ENCODE measurements at regions not wholly inside any gene's neighbourhood (a gene's known extent, or its start where the extent isn't known, plus 50 kb on each side); places are given as distances from the start of the nearest gene placed in this dataset.

DNA sequence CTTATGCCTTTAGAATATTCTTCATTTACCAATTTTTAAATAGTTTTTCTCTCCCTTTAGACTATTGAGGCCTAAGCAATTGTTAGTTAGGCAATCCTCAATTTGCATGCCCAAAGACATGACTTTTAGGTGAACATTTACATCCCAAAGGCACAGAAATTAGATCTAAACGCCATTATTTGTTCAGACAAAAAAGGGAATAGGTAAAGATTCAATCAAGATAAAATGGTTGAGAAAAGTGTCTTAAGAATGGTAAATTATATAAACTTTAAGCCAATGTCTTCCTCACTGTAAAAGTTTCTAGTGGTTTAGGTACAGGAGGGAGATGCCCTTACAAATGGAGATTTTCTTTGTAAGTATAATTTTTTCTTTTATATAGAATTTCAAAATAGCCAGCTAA lies 50.2 kb upstream of the MME start:
- ATAC-seq (ENCODE audit: poor library complexity) (no peak), DNase-seq (no peak)
- intact Hi-C loops (cut with DNase I), result no loop called here

DNA sequence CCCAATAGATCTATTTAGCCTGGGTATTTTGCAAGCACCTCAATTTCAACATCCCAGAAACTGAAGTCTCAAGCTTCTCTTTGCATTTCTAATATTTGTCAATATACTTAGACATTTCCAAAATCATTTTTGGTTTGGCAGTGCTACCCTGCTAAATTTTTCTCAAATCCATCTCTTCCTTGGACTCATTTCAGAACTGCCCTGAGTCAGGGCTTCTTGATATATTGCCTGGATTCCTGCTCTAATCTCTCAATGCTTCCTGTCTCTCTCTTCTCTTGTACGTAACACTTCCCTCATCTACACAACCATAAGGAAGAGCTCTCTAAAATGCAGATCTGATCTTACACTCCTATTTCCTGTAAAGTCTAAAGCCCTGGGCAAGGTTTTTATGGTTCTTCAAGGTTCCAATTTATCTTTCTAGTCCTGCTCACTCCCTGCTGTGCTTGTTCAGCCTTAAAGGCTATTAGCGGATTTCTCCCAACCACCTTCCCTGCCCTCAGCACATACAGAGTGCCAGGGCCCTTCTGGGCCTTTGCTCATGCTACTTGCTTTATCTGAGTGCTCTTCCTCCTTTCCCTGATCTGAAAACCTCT lies 53.0 kb upstream of the MME start:
- peak; percentile 48 for ATAC-seq (ENCODE audit: poor library complexity)
- intact Hi-C loops (cut with DNase I), result no loop called here

DNA sequence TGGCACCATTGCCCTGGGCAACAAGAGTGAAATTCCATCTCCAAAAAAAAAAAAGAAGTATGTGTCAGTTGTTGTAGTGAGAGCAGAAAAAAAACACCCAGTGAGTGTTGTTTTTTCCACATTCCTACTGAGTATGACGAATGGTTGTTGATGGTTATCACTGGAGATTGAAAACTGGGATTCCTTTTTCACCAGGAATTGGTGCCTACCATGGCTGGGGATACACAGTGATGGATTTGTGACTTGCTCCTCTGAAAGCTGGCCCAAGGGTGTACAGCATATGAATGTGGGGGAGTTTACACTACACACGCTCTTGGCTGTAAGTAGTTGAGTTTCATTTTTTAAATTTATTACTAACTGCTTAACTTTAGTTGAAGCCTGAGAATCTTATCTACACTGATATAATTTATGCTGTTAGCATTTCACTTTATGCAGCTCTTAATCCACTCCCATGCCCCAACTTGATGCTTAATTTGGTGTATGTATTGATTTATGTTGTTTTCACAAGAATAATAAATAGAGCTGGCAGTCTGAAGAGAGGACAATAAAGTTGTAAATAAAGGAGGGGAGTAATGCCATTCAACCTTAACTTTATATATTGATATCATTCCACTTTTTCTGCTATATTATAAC lies 56.0 kb upstream of the MME start:
- DNase-seq (no peak), ATAC-seq (ENCODE audit: poor library complexity) (no peak)
- intact Hi-C loops (cut with DNase I), result no loop called here

More for the DNA sequence above, 53.0 kb upstream of the MME start:
- DNase-seq, result no peak

DNA sequence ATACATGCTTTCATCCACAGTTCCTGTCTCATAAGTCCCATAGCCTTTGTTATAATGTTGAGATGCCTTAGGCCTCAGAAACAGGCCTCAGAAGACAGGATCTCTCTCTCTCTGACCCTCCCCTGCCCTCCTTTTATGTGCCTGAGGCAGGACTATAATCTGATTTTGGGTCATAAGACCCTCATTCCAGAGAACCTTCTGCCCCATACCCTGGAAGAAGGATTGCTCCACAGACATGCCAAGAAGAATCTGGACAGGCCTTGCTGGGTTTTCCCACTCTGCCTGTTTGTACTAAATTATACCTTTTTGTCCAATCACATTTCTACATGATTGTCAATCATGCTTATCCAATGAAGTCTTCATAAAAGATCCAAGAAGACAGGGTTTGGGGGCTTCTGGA lies 57.2 kb upstream of the MME start:
- DNase-seq (no peak), ATAC-seq (ENCODE audit: poor library complexity) (no peak)
- intact Hi-C loops (cut with DNase I), result no loop called here

DNA sequence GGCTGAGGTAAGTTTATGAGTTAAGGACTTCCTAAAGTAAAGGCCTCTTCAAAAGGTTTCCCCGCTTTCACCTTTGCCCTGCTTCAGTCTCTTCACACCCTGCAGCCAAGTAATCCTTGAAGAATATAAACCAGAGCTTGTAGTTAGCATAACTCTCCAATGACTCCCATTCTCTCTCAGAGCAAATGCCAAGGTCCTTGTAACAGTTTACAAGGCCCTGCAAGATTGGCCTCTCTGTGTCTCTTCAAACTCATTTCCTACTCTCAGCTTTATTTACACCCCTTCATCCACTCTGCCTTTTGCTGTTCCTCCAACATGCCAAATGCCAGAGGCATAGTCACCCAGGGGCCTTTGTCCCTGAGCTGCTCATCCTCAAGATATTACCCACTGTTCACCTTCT lies 60.5 kb upstream of the MME start:
- DNase-seq (no peak), ATAC-seq (ENCODE audit: poor library complexity) (no peak)
- intact Hi-C loops (cut with DNase I), result no loop called here

DNA sequence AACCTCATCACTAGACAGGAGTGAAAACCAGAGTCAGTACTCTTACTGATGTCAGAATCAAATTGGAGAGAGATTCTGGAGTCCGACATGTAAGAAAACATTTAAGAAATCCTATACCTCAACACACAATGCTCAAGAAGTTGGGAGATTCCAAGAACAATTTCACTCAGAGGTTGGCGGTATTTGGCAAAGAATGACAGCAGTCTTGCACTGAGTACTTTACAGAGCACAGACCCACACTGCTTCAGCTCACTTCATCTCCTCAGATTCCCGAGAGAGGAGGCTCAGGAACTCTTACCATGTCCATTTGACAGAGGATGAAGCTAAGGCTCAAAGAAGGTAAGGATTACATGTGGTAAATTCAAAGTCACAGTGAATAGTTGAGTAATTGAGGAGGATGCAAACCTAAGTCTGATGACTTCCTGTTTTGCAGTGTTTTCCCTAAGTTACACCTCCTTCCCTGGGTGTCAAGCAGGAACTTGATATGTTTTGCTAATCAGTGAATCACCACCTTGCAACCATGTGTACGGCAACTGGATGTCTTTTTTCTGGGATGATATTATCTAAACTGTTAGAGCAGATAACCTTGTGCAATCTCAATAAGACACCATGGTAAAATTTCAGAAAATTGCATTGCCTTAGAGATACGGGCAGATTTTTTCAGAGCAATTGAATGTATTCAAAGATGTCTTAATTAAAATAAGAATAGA lies 61.3 kb upstream of the MME start:
- intact Hi-C loops (cut with DNase I), result no loop called here
- ATAC-seq (ENCODE audit: poor library complexity), result no peak
- no peak for DNase-seq

DNA sequence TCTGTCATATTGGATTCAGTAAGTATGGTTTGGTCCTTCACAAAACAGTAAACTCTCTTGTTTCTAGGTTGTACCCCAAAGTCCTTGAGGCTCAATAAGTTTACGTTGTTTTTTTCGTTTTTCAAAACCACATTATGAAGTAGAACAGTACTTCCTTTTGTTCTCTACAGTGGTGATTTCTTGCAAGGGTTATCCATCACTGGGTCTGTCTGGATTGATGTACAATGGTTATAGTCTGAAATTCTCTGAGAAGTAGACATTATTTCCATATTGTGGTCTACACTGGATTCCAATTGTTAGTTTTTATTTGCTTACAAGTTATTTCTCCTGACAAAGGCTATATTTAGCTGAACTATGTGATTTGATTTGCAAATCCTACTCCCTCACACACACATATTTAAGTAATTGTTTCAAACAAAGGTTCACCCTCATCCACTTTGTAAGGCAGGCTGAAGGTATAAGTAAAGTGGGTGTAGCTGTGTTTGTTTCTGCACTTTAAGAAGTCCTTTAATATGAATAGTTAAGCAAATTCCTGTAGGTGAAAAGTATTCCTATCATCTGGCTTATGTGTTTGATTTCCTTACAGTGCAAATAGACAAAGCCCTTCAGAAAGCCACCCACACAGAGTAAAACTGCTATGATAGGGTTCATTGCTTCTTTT lies 64.2 kb upstream of the MME start:
- intact Hi-C loops (cut with DNase I), result no loop called here
- no peak for ATAC-seq (ENCODE audit: poor library complexity)
- no peak for DNase-seq

DNA sequence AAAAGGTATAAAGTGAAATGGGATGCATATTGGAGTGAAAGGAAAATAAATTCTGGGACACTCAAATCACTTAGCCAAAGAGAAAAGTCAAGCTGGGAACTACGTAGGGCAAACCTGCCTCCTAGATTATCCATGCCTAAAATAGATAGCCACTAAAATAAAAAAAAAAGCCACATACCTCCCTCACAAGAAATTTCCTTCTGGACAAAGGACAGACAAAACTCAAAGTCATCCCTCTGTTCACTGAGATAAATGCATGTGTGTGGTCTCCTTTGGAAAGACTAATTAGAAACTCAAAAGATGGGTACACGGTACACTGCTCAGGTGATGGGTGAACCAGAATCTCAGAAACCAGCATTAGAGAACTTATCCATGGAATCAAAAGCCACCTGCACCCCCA lies 65.2 kb upstream of the MME start:
- DNase-seq (no peak), ATAC-seq (ENCODE audit: poor library complexity) (no peak)
- intact Hi-C loops (cut with DNase I), result no loop called here

DNA sequence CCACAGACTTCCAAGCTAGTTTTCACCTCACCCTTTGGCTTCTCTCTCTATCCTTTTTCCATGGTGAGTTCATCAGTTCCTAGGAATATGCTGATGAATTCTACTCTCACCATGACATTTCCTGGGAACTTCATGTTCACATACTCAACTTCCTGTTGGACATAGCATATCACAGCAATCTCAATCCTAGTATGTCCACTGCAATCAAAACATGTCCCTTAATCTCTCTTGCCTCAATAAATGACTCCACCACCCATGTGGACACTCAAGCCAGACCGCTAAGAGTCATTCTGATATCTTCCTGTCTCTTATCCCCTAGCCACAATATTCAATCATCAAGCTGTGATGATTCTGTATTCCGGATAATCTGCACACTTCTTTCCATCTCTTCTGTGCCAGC lies 66.7 kb upstream of the MME start:
- intact Hi-C loops (cut with DNase I), result no loop called here
- ATAC-seq (ENCODE audit: poor library complexity), result no peak
- DNase-seq, result no peak

DNA sequence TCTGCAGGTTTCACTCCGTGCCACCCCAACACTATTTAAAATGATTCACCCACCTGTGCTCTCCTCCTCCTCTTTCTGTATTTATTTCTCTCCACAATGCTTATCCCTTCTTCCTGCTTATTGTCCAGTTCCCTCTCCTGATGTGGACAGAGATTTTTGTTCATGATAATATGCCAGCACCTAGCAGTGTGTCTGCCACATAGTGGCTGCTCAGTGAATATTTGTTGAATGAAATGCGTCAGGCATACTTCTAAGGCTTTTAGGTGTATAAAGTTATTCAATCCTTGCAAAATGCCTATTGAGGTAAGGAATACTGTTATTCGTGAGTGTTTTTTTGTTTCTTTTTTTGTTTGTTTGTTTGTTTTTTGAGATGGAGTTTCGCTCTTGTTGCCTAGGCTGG lies 67.5 kb upstream of the MME start:
- DNase-seq (no peak), ATAC-seq (ENCODE audit: poor library complexity) (no peak)
- intact Hi-C loops (cut with DNase I), result no loop called here

DNA sequence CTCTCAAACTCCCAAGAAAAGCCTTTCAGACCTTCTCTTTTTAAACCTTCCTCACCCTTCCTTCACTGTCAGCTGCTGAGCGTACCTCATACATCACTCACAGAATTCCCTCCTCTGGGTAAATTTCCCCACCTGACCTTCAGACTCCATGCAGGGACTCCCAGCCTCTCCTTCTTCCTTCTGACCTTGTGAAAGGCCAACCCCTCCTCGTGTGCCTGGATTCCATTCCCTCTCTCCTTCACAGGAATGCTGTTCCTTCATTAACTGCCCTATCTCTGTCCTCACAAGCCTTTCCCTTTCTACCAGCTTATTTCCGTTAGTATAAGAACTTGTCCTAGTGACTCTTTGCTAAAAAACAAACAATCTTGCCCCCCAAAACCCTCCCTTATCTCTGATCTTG lies 69.7 kb upstream of the MME start:
- no peak for DNase-seq

DNA sequence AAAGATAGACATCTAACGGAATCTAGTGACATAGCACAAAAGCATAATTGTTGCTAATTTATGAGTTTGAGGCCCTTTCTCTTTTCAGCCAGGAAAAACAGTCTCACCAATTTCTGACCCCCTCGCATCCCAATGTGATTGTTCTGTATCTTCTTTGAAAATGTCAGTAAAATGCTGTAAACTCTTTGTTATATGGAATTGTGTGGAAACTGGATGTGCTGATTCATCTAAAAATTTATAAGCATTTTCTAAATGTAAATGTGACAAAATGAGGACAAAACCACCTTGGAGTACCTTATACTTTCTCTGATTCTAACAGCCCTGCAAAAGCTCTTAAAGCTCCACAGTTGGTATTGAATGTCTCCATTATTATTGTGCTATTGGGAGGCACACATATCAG lies 70.9 kb upstream of the MME start:
- DNase-seq (no peak), ATAC-seq (ENCODE audit: poor library complexity) (no peak)
- intact Hi-C loops (cut with DNase I), result no loop called here

More for the DNA sequence above, 69.7 kb upstream of the MME start:
- ATAC-seq (ENCODE audit: poor library complexity), result no peak
- intact Hi-C loops (cut with DNase I), result no loop called here

DNA sequence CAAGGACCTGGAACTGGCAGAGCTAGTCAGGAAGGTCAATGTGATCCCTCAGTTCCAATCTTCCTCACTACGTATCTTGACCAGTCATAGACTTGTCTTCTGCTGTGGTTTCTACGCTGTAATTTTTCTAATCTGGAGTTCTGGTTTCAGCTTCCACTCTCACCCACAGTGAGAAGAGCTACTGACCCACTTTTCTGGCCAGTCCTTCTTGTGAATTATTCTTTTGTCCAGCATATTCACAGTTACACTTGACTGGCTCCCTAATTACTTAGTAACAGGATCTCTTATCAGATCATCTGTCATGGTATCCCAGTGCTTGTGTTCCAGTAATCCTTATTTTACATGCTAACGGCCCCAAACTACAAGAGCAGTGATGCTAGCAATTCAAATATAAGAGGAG lies 72.4 kb upstream of the MME start:
- intact Hi-C loops (cut with DNase I), result no loop called here
- DNase-seq, result no peak
- ATAC-seq (ENCODE audit: poor library complexity), result no peak

DNA sequence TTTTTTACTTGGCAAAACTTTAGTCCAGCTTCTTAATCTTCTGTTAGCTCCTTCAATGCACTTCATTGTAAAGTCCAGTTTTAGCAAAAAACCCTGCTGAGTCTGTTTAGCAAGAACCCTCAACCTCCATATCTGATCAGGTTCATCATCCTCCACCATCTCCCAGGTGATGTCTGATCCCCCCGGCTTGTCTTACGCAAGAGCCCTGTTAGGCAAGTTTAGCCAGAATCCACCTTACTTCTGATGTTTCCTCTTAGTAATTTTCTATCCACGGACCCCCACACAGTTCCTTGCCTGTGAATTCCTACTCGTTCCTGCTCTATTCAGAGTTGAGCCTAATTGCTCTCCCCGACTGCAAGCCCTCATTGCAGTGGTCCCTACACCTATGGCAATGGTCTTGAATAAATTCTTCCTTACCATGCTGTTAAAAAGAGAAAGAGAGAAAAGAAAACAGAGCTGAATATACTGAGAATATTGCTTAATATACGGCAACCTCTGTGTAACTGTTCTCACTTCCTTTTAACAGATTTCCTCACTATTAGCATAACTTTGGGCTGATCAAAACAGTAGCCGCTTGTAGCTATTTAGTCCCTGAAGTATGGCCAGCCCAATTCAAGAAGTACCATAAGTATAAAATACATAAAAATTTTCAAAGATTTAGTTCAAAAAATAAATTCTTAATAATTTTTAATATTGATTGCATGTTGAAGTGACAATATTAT lies 78.7 kb upstream of the MME start:
- intact Hi-C loops (cut with DNase I), result no loop called here
- ATAC-seq (ENCODE audit: poor library complexity) (no peak), DNase-seq (no peak)

DNA sequence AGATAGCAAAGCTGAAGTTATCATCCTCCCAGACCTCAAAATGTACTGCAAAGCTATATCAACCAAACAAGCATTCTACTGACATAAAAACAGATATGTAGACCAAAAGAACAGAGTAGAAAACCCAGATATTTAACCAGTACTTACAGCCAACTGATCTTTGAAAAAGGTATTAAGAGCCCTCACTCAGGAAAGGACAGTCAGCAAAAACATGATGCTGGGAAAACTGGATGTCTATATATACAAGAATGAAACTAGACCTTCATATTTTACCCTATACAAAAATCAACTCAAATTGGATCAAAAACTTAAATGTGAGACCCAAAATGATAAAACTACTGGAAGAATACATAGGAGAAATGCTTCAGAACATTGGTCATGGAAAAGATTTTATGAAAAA lies 87.5 kb upstream of the MME start:
- intact Hi-C loops (cut with DNase I), result no loop called here
- ATAC-seq (ENCODE audit: poor library complexity) (no peak), DNase-seq (no peak)

DNA sequence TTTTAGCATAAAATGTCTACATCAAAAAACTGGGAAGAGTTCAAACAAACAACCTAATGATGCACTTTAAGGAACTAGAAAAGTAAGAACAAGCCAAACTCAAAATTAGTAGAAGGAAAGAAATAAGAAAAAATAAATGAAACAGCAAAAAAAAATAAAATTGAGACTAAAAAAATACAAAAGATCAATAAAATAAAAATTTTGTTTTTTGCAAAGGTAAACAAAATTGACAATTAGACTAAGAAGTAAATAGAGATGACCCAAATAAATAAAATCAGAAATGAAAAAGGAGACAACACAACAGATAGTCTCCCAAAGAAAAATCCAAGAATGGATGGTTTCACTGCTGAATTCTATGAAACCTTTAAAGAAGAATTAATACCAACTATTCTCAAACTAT lies 89.6 kb upstream of the MME start:
- DNase-seq, result no peak
- intact Hi-C loops (cut with DNase I), result no loop called here
- no peak for ATAC-seq (ENCODE audit: poor library complexity)

DNA sequence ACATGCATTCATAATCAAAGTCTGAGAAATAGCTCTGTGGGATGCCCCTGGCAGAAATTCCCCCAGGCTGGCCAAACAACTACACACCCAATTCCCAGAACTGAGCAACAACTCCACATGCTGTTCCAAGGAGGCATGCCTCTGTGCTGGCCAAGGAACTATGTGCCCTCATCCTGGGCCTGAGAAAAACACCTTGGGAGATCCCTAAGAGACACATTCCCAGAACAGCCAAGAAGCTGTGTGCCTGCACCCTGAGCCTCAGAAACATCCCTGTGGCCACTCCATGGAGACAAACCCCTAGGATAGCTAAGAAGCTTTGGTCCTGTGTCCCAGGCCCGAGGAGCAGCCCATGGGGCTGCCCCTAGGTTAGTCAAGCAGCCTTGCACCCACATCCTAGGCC lies 92.3 kb upstream of the MME start:
- intact Hi-C loops (cut with DNase I), result no loop called here
- ATAC-seq (ENCODE audit: poor library complexity) (no peak), DNase-seq (no peak)

DNA sequence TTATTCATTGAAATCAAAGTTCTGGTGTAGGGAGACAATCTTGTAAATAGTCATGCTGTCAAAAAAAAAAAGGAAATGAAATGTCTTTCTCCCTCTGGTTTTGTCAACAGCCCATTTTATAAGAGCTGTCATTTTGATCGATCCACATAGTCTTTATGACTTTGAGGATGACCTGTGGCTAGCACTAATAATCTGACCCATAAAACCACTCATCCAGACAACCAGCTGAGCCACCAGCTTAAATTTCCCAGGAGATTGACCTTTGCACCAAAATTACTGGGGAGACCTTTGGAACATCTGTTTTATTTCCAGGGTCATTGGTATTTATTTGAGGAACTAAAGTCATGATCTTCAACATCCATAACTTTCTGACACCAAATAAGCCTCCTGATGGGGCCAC lies 98.5 kb upstream of the MME start:
- DNase-seq (no peak), ATAC-seq (ENCODE audit: poor library complexity) (no peak)
- intact Hi-C loops (cut with DNase I), result no loop called here

DNA sequence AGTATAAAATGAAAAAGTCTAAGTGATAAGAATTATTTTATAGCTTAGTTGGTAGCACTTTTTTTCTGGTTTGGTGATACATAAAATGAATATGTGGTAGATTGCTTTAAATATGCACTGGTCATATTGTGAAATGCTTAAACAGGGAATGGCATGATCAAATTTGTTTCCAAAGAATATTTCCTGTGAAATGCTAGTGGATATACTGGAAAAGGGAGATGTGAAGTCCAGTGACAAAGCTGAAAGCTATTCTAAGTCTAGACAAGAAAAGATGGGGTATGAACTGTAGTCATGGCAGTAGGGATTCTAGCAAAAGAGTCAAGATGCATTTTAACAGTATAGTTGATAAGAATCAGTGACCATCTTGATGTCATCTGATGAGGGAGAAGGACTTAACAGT lies 98.9 kb upstream of the MME start:
- DNase-seq, result no peak
- ATAC-seq (ENCODE audit: poor library complexity), result no peak
- intact Hi-C loops (cut with DNase I), result no loop called here

DNA sequence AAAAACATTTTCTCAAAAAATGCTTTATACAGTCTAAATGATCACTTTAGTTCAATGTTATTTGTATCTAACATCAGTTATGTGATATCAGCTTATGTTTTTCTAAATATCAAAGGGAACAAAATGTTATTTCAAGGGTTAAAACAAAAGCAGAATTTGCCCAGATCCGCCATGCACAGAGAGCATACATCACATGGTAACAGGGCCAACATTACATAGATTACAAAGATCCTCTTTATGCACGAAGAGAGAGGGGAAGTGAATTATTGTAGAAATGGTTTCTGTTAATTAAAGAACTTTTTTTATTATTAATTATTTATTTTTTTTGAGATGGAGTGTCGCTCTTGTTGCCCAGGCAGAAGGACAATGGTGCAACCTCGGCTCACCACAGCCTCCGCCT lies 100.8 kb upstream of the MME start:
- intact Hi-C loops (cut with DNase I), result no loop called here
- ATAC-seq (ENCODE audit: poor library complexity), result no peak
- no peak for DNase-seq

Data from Right ventricle myocardium superior (tissue), 1 donor.